Keratinocyte (primary cell): ENCODE measurements at regions not wholly inside any gene's neighbourhood (a gene's known extent, or its start where the extent isn't known, plus 50 kb on each side); places are given as distances from the start of the nearest gene placed in this dataset.

Experiments used
- DNase-seq: peaks from one replicate; pipeline ENCODE4 v3.0.0-alpha.2; 2011; ENCODE audit warnings: low read depth, missing footprints, low spot score
- FAIRE-seq: peaks from 2 replicates; lab custom pipeline; 2011; peaks lifted over from hg19 to GRCh38; lab: Jason Lieb, UNC
- H2AFZ ChIP-seq: 2 replicates; pipeline ENCODE4 v1.6.0; 2012; ENCODE audit warnings: low read length, control low read depth, inconsistent platforms; ENCODE audit not compliant: control insufficient read depth
- H3K27ac ChIP-seq: 2 replicates; pipeline ENCODE4 v1.5.1; 2011; ENCODE audit warnings: low read length; ENCODE audit not compliant: control insufficient read depth, insufficient read depth
- H3K27me3 ChIP-seq: 3 replicates; pipeline ENCODE4 v1.6.0; 2011; ENCODE audit warnings: low read length; ENCODE audit not compliant: control insufficient read depth, insufficient read depth; ENCODE audit errors: extremely low read depth
- H3K36me3 ChIP-seq, 2 experiments: 2 replicates in 1 of 2; 3 replicates in 1 of 2; pipeline ENCODE4 v1.5.1; 2011; ENCODE audit warnings: low read length in 2 of 2, mild to moderate bottlenecking in 1 of 2; ENCODE audit not compliant: control insufficient read depth in 2 of 2, insufficient read depth in 2 of 2; ENCODE audit errors: extremely low read depth in 1 of 2
- H3K4me1 ChIP-seq: 3 replicates; pipeline ENCODE4 v1.5.1; 2011; ENCODE audit warnings: low read length; ENCODE audit not compliant: control insufficient read depth, insufficient read depth; ENCODE audit errors: extremely low read depth
- H3K4me2 ChIP-seq: 3 replicates; pipeline ENCODE4 v1.6.0; 2011; ENCODE audit warnings: low read depth, low read length; ENCODE audit not compliant: control insufficient read depth, insufficient read depth; ENCODE audit errors: extremely low read depth
- H3K4me3 ChIP-seq, 3 experiments: fragments of 200-600 bp in 1 of 3; sonication (generic) in 1 of 3; 2 replicates in 2 of 3; 3 replicates in 1 of 3; pipeline ENCODE4 v1.5.1; 2011 to 2016; ENCODE audit warnings: low read length in 3 of 3, mild to moderate bottlenecking in 3 of 3, control low read depth in 2 of 3, inconsistent platforms in 1 of 3, low read depth in 1 of 3, mixed read lengths in 1 of 3, mixed run types in 1 of 3, moderate library complexity in 1 of 3; ENCODE audit not compliant: control insufficient read depth in 2 of 3, insufficient read depth in 2 of 3; ENCODE audit errors: extremely low read depth in 1 of 3
- H3K79me2 ChIP-seq: 2 replicates; pipeline ENCODE4 v1.6.0; 2012; ENCODE audit warnings: low read length; ENCODE audit not compliant: control insufficient read depth, insufficient read depth
- H3K9ac ChIP-seq: 3 replicates; pipeline ENCODE4 v1.6.0; 2011; ENCODE audit warnings: low read length; ENCODE audit not compliant: control insufficient read depth, insufficient read depth; ENCODE audit errors: extremely low read depth
- H3K9me1 ChIP-seq: 3 replicates; pipeline ENCODE4 v1.6.0; 2011; ENCODE audit warnings: low read length; ENCODE audit not compliant: control insufficient read depth, insufficient read depth; ENCODE audit errors: extremely low read depth
- H3K9me3 ChIP-seq: 2 replicates; pipeline ENCODE4 v1.5.1; 2012; ENCODE audit warnings: low read depth, low read length; ENCODE audit not compliant: control insufficient read depth
- H4K20me1 ChIP-seq: 3 replicates; pipeline ENCODE4 v1.6.0; 2011; ENCODE audit warnings: low read length; ENCODE audit not compliant: control insufficient read depth, insufficient read depth; ENCODE audit errors: extremely low read depth
- CTCF ChIP-seq, 3 experiments: IDR thresholded peaks in 1 of 3; conservative IDR thresholded peaks in 1 of 3; optimal IDR thresholded peaks in 1 of 3; 2 replicates in 2 of 3; 3 replicates in 1 of 3; pipeline versions ENCODE3 to v1.5.1; 2011; ENCODE audit warnings: low read length in 3 of 3, mild to moderate bottlenecking in 3 of 3, moderate library complexity in 2 of 3, control low read depth in 1 of 3, inconsistent platforms in 1 of 3; ENCODE audit not compliant: insufficient read depth in 2 of 3; ENCODE audit errors: extremely low read depth in 1 of 3
- EZH2 ChIP-seq: IDR thresholded peaks from one replicate; pipeline ENCODE4 v1.6.1; 2012; ENCODE audit warnings: inconsistent platforms, mild to moderate bottlenecking, low read length, moderate library complexity
- dilution Hi-C: fragments of 300-500 bp; cut with MboI; formaldehyde crosslinking; loops from one replicate; pipeline ENCODE4 v1.7.0; 2020; ENCODE audit warnings: low sequenced_read_pairs; ENCODE audit not compliant: extremely low pct_ligation_motif_present

- no peak for TF ChIP-seq EZH2
- no peak for TF ChIP-seq CTCF (optimal IDR thresholded peaks at IDR 0.05 in 1 of 3, IDR thresholded peaks at IDR 0.05 in 1 of 3, conservative IDR thresholded peaks at IDR 0.05 in 1 of 3; ENCODE audit: extremely low read depth in 1 of 3, insufficient read depth in 2 of 3, low read length in 3 of 3)
- H4K20me1 ChIP-seq: no peaks in the 10 kb centered on the region
- H3K4me1 ChIP-seq: no peaks in the 10 kb centered on the region
- H3K27ac ChIP-seq: no peak overlapping the region
- FAIRE-seq: no peak
- DNase-seq: no peak
- H3K4me3 ChIP-seq: no peak overlapping the region
- H3K9ac ChIP-seq: no peak overlapping the region
- no peaks in the 10 kb centered on the region for H3K36me3 ChIP-seq
- H3K9me3 ChIP-seq: no peaks in the 10 kb centered on the region
- H3K27me3 ChIP-seq: no peaks in the 10 kb centered on the region
- dilution Hi-C loops: no loop called here
- H3K4me2 ChIP-seq: no peak overlapping the region
- H3K79me2 ChIP-seq: no peaks in the 10 kb centered on the region
- no peaks in the 10 kb centered on the region for H3K9me1 ChIP-seq
- no peak overlapping the region for H2AFZ ChIP-seq
Observed at GRCh38 chr12:128068211-128068610, 198.8 kb upstream of the TMEM132C start.

- TF ChIP-seq EZH2 (no peak), CTCF (optimal IDR thresholded peaks at IDR 0.05 in 1 of 3, IDR thresholded peaks at IDR 0.05 in 1 of 3, conservative IDR thresholded peaks at IDR 0.05 in 1 of 3; ENCODE audit: extremely low read depth in 1 of 3, insufficient read depth in 2 of 3, low read length in 3 of 3) (peak; percentile 45 to 76 (median 65))
- Histone ChIP-seq H3K9me3 (no peaks in the 10 kb centered on the region), H2AFZ (no peak overlapping the region), H3K4me2 (no peak overlapping the region), H3K27me3 (no peaks in the 10 kb centered on the region), H4K20me1 (no peaks in the 10 kb centered on the region), H3K4me3 (no peak overlapping the region), H3K27ac (no peak overlapping the region), H3K9me1 (no peaks in the 10 kb centered on the region), H3K4me1 (no peaks in the 10 kb centered on the region), H3K79me2 (no peaks in the 10 kb centered on the region), H3K9ac (no peak overlapping the region), H3K36me3 (no peaks in the 10 kb centered on the region)
- DNase-seq: no peak
- dilution Hi-C loops: no loop called here
- no peak for FAIRE-seq
Observed at GRCh38 chr12:128069359-128069997, 197.5 kb upstream of the TMEM132C start.
